ENCODE measurements at regions not wholly inside any gene's neighbourhood (a gene's known extent, or its start where the extent isn't known, plus 50 kb on each side); places are given as distances from the start of the nearest gene placed in this dataset.

GRCh38 chr6:133067960-133068359, 173.2 kb upstream of the EYA4 start:
- H3K4ac ChIP-seq (ENCODE audit: low read depth, low read length), result no peak overlapping the region
- no peak overlapping the region for H3K23ac ChIP-seq (ENCODE audit: insufficient read length, low read depth, low read length)
- no peak overlapping the region for H3K27ac Mint-ChIP-seq
- no peak overlapping the region for H3K56ac ChIP-seq (ENCODE audit: insufficient read length, low read depth, low read length)
- H3K36me3 Mint-ChIP-seq (ENCODE audit: insufficient read depth in 1 of 3, low read depth in 3 of 3), result no peaks in the 10 kb centered on the region
- H3K4me2 ChIP-seq (ENCODE audit: insufficient read depth, insufficient read length, low read length), result no peak overlapping the region
- no peak overlapping the region for H2AFZ ChIP-seq (ENCODE audit: low read length)
- H3T11ph ChIP-seq (ENCODE audit: low read length), result peak overlapping the region; percentile 36
- H4K91ac ChIP-seq (ENCODE audit: insufficient read length, low read depth, low read length), result no peak overlapping the region
- no peak overlapping the region for H3K18ac ChIP-seq (ENCODE audit: insufficient read length, low read depth, low read length)
- no peak overlapping the region for H2BK20ac ChIP-seq (ENCODE audit: low read depth, low read length, poor library complexity, severe bottlenecking)
- H3K9ac ChIP-seq (ENCODE audit: extremely low read depth, insufficient read length, low read length), result no peak overlapping the region
- no peaks in the 10 kb centered on the region for H3K9me3 ChIP-seq (ENCODE audit: control insufficient read depth, low read depth, low read length)
- no peak overlapping the region for H4K5ac ChIP-seq (ENCODE audit: insufficient read length, low read depth, low read length)
- no peaks in the 10 kb centered on the region for H3K4me1 ChIP-seq (ENCODE audit: insufficient read depth, low read length)
- no peaks in the 10 kb centered on the region for H3K79me2 ChIP-seq (ENCODE audit: insufficient read depth, low read length)
- no CpG with 5 or more reads among the region's 3 CpGs for WGBS (ENCODE audit: extremely low coverage, insufficient read length, low lambda C conversion rate)
- H3K4me1 Mint-ChIP-seq, result no peaks in the 10 kb centered on the region
- no peaks in the 10 kb centered on the region for H4K20me1 ChIP-seq (ENCODE audit: control insufficient read depth, insufficient read depth, insufficient read length)
- no peak overlapping the region for H3K4me3 Mint-ChIP-seq
- H3K14ac ChIP-seq (ENCODE audit: insufficient read depth, low read length), result no peak overlapping the region
- no peak overlapping the region for H2BK5ac ChIP-seq (ENCODE audit: insufficient read length, low read length)
- H2BK12ac ChIP-seq (ENCODE audit: insufficient read length, low read depth, low read length), result no peak overlapping the region
- H3K79me1 ChIP-seq (ENCODE audit: insufficient read depth, low read depth, low read length, poor library complexity, severe bottlenecking), result no peaks in the 10 kb centered on the region
- no peak for TF ChIP-seq CTCF (conservative IDR thresholded peaks at IDR 0.05)
- H4K8ac ChIP-seq (replicated peaks; ENCODE audit: insufficient read length, low read depth, low read length), result no peak overlapping the region
- no peaks in the 10 kb centered on the region for H3K27me3 Mint-ChIP-seq (ENCODE audit: low read depth)
- DNase-seq, result no peak
- no peak overlapping the region for H3K27ac ChIP-seq (ENCODE audit: insufficient read length, low read depth, low read length)
- H2BK15ac ChIP-seq (ENCODE audit: low read depth, low read length), result no peak overlapping the region
- no peak overlapping the region for H2BK120ac ChIP-seq (ENCODE audit: low read depth, low read length, poor library complexity, severe bottlenecking)
- no peaks in the 10 kb centered on the region for H3K27me3 ChIP-seq (ENCODE audit: insufficient read depth, low read length)
- no peaks in the 10 kb centered on the region for H3K9me3 Mint-ChIP-seq
- no peaks in the 10 kb centered on the region for H3K23me2 ChIP-seq (ENCODE audit: insufficient read length, low read depth, low read length, poor library complexity, severe bottlenecking)
- H2AK5ac ChIP-seq (ENCODE audit: insufficient read length, low read length), result no peak overlapping the region
